ENCODE measurements at regions not wholly inside any gene's neighbourhood (a gene's known extent, or its start where the extent isn't known, plus 50 kb on each side); places are given as distances from the start of the nearest gene placed in this dataset.

- no peak for TF ChIP-seq CTCF (IDR thresholded peaks at IDR 0.05; ENCODE audit: insufficient read depth in 1 of 2, low read depth in 1 of 2, low read length in 1 of 2, severe bottlenecking in 1 of 2, unreplicated experiment in 1 of 2)
- no peaks in the 10 kb centered on the region for H3K36me3 ChIP-seq (ENCODE audit: control insufficient read depth, insufficient read depth, low read length)
- Mint-ChIP-seq H3K27ac (ENCODE audit: unreplicated experiment) (no peak overlapping the region), H3K27me3 (ENCODE audit: insufficient read depth, unreplicated experiment) (peaks cover 11% of the 10 kb centered on the region), H3K4me1 (ENCODE audit: low read depth, unreplicated experiment) (no peaks in the 10 kb centered on the region), H3K9me3 (ENCODE audit: unreplicated experiment) (no peaks in the 10 kb centered on the region), H3K4me3 (ENCODE audit: unreplicated experiment) (no peak overlapping the region), H3K36me3 (ENCODE audit: insufficient read depth, unreplicated experiment) (no peaks in the 10 kb centered on the region)
- BruUV-seq (replicated peaks), result no TSS peak
- H3K27me3 ChIP-seq (replicated peaks; ENCODE audit: control insufficient read depth, insufficient read depth, low read length), result no peaks in the 10 kb centered on the region
- no peaks in the 10 kb centered on the region for H3K9me3 ChIP-seq
- ChIA-PET CTCF (no interaction called here), POLR2A (no interaction called here)
- H3K4me3 ChIP-seq (ENCODE audit: low read depth, low read length), result no peak overlapping the region
- DNase-seq, result no peak
- intact Hi-C loops (cut with micrococcal nuclease; ENCODE audit: unreplicated experiment), result no loop called here
- H3K4me1 ChIP-seq, result 0 out of 2 replicates have a peak, but pooled peaks cover 5% of the 10 kb centered on the region
These were observed 200.6 kb upstream of the ZBTB20 start for GRCh38 chr3:115347737-115348136.

GRCh38 chr3:115348412-115348811 is 201.3 kb upstream of the ZBTB20 start:
- H3K36me3 Mint-ChIP-seq (ENCODE audit: insufficient read depth, unreplicated experiment), result no peaks in the 10 kb centered on the region
- BruUV-seq (replicated peaks), result no TSS peak
- Histone ChIP-seq H3K4me1 (0 out of 2 replicates have a peak, but pooled peaks cover 5% of the 10 kb centered on the region), H3K9me3 (no peaks in the 10 kb centered on the region), H3K4me3 (ENCODE audit: low read depth, low read length) (no peak overlapping the region), H3K36me3 (ENCODE audit: control insufficient read depth, insufficient read depth, low read length) (no peaks in the 10 kb centered on the region), H3K27me3 (replicated peaks; ENCODE audit: control insufficient read depth, insufficient read depth, low read length) (no peaks in the 10 kb centered on the region)
- no peak overlapping the region for H3K4me3 Mint-ChIP-seq (ENCODE audit: unreplicated experiment)
- CTCF ChIA-PET, result no interaction called here
- no peaks in the 10 kb centered on the region for H3K4me1 Mint-ChIP-seq (ENCODE audit: low read depth, unreplicated experiment)
- H3K9me3 Mint-ChIP-seq (ENCODE audit: unreplicated experiment), result no peaks in the 10 kb centered on the region
- DNase-seq, result no peak
- TF ChIP-seq CTCF (IDR thresholded peaks at IDR 0.05; ENCODE audit: insufficient read depth in 1 of 2, low read depth in 1 of 2, low read length in 1 of 2, severe bottlenecking in 1 of 2, unreplicated experiment in 1 of 2), result no peak
- POLR2A ChIA-PET, result no interaction called here
- H3K27me3 Mint-ChIP-seq (ENCODE audit: insufficient read depth, unreplicated experiment), result peaks cover 11% of the 10 kb centered on the region
- H3K27ac Mint-ChIP-seq (ENCODE audit: unreplicated experiment), result no peak overlapping the region
- intact Hi-C loops (cut with micrococcal nuclease; ENCODE audit: unreplicated experiment), result no loop called here

GRCh38 chr3:115348951-115349745 is 202.1 kb upstream of the ZBTB20 start:
- Mint-ChIP-seq H3K4me1 (ENCODE audit: low read depth, unreplicated experiment) (no peaks in the 10 kb centered on the region), H3K27me3 (ENCODE audit: insufficient read depth, unreplicated experiment) (peaks cover 11% of the 10 kb centered on the region), H3K4me3 (ENCODE audit: unreplicated experiment) (no peak overlapping the region), H3K27ac (ENCODE audit: unreplicated experiment) (no peak overlapping the region), H3K36me3 (ENCODE audit: insufficient read depth, unreplicated experiment) (no peaks in the 10 kb centered on the region), H3K9me3 (ENCODE audit: unreplicated experiment) (no peaks in the 10 kb centered on the region)
- Histone ChIP-seq H3K9me3 (no peaks in the 10 kb centered on the region), H3K27me3 (replicated peaks; ENCODE audit: control insufficient read depth, insufficient read depth, low read length) (no peaks in the 10 kb centered on the region), H3K36me3 (ENCODE audit: control insufficient read depth, insufficient read depth, low read length) (no peaks in the 10 kb centered on the region), H3K4me1 (0 out of 2 replicates have a peak, but pooled peaks cover 5% of the 10 kb centered on the region), H3K4me3 (ENCODE audit: low read depth, low read length) (no peak overlapping the region)
- intact Hi-C loops (cut with micrococcal nuclease; ENCODE audit: unreplicated experiment), result no loop called here
- CTCF ChIA-PET, result no interaction called here
- no TSS peak for BruUV-seq (replicated peaks)
- TF ChIP-seq CTCF (IDR thresholded peaks at IDR 0.05; ENCODE audit: insufficient read depth in 1 of 2, low read depth in 1 of 2, low read length in 1 of 2, severe bottlenecking in 1 of 2, unreplicated experiment in 1 of 2), result no peak
- POLR2A ChIA-PET, result no interaction called here
- DNase-seq, result no peak
